COLO829 (cell line): ENCODE measurements at regions not wholly inside any gene's neighbourhood (a gene's known extent, or its start where the extent isn't known, plus 50 kb on each side); places are given as distances from the start of the nearest gene placed in this dataset.
"Not testable (repeated sequence)": the region's sequence is repeated elsewhere in the genome, so short reads cannot be mapped to it uniquely, and the experiment has no call there.

Source experiments
- DNase-seq: peaks from one replicate; pipeline ENCODE4 v3.0.0; 2012; ENCODE audit warnings: low spot score

DNA sequence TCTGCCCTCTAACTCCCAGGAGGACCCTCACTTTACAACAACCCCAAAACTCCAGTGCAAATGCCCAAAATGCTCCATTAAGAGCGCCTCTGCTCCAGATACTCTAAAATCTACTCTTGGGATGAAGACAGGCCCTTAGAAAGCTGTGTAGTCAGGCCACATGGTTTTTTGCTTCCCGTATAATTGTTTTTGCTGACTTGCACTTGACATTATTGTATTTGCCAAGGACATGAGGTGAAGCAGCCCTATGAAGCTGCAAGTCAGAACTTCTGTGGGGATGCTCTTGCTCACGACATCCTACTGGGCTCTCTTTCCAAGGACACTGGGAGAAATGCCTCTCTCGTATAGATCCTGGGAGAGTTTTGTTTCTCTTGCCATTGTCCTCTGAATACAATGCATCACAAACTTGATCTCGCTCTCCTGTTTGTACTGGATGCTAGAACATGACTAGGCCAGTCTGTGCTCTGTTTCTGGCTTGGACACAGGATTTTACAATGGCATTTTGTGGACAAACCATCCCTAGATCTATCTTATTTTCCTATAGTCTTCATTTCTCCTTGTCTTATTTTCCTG, 177.2 kb upstream of the DTNBP1 start:
- no peak for DNase-seq

DNA sequence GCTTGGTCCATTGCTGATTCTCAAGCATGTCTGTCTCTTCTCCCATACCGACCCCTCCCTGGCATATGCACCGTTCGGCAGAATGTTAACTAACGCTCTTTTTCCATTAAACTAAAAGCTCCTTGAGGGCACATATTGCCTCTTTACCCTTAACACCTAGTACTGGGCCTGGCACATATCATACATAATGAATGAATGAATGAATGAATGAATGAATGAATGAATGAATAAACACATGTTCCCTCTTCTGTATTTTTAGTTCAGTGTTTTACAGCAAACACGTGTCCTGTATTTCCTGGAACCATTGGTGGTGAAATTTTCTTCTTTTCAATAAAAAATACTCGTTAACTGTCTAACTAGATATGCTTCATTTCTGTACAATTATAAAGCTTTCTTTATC, 174.4 kb upstream of the DTNBP1 start:
- DNase-seq: no peak

DNA sequence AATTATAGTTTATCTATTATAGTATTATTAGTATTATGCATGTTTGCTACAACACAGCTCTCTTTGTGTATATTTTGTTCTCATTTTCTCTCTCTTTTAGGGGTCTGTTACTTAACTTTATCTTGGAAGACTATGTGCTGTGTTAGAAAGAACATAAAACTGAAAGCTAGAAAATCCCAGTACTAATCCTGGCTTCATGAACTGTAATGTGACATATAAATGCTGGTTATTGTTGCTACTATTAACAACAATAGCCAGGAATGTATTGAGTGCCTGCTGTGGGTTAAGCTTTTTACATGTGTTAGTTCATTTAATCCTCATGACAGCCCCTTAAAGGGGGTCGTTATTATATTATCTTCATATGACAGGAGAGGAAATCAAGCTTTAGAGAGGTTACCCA, 170.0 kb upstream of the DTNBP1 start:
- DNase-seq: no peak

DNA sequence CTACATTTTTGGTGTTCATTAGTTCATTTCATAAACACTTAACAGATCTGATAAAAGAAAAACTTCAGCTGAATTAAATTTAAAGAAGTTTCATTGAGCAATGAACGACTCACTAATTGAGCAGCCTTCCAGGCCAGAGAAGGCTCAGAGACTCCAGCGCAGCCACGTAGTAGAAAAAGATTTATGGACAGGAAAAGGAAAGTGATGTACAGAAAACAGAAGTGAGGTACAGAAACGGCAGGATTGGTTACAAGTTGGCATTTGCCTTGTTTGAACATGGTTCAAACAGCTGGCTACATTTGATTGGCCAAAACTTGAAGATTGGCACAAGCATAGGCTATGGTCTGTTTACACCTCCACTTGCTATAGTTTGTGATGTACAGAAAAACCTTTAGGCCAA, 166.3 kb upstream of the DTNBP1 start:
- no peak for DNase-seq

DNA sequence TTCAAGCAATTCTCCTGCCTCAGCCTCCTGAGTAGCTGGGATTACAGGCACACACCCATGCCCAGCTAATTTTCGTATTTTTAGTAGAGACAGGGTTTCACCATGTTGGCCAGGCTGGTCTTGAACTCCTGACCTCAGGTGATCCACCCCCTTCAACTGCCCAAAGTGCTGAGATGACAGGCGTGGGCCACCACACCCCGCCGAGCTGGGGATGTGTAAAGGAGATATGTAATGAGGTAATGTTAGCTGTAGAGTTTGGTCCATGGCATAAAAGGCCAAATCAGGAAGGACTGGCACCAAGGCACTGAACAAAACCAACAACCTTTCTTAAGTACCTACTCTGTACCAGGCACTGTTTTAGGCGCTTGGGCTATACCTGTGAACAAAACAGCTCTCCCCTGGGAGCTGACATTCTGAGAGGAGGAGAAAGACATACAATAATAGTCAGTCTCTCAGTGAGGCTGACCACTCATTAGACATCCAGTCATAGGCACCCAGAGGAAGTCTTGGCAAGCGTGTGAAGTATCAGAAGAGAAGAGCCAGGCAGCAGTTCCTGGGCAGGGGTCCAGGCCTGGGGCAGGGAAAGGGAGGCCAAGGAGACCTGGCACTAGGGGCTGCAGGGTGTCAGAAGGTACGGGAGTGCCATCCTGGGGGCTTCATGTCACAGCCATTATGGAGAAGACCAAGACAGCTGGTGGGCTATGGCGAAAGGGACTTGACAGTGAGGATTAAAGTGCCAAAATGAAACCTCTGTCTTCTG, 164.8 kb upstream of the DTNBP1 start:
- no peak for DNase-seq

DNA sequence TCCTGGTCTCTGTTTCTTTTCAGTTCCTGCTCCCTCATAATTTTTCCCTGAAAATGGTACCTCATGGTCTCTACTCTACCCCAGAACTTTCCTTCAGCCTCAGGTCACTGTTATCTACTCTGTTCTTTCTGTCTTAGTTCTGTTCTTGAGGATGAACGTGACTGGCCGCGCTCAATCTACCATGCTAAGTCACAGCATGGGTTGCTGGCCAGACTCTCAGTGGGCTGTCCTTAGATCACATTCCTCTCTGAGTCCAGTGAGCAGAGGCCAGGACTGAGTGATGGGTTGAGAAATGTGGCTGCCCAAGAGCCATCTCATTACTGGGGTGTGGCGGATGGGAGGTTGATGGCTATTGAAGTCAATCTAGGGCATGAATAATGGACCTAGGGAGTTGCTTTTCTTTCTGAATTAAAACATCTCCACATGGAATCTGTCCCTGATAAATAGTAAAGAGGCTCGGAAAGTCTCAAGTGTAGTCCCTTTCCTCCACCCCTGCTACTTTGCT, 164.0 kb upstream of the DTNBP1 start:
- no peak for DNase-seq

DNA sequence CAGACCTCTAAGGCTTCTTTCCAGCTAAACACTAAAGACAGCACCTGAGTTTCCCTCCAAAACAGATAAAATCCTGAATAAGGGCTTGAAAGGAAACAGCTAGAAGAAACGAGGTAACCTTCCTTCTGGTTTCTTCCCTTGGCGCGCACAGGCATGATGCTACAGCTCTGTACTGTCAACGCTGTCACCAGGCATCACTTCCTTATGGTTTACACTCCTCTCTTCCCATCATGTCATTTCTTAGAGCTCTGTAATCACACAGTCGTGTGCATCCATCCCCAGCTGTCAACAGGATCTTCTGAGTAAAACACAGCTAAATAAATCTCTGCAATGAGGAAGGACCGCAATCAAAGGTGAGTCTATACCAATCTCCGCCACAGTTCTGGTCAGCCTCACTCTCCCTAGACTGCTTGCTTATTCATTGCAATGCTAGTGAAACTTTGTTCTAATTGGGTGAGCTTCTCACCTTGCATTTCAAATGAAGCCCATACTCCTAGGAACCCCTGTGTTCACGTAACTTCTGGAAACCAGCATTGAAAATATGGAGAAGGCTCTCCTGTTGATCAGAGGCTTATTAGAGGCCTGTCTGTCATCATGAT, 162.6 kb upstream of the DTNBP1 start:
- DNase-seq: no peak

DNA sequence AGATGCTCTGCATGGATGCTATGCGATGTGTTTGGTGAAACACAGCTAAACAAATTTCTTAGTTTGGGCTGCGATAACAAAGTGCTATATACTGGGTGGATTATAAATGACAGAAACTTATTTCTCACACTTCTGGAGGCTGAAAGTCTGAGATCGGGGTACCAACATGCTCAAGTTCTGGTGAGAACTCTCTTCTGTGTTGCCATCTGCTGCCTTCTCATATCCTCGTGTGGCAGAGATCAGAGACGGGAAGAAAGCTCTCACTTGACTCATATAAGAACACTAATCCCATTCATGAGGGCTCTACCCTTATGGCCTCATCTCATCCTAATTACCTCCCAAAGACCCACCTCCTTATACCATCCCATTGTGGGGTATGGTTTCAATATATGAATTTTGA, 162.0 kb upstream of the DTNBP1 start:
- DNase-seq: peak; percentile 51

DNA sequence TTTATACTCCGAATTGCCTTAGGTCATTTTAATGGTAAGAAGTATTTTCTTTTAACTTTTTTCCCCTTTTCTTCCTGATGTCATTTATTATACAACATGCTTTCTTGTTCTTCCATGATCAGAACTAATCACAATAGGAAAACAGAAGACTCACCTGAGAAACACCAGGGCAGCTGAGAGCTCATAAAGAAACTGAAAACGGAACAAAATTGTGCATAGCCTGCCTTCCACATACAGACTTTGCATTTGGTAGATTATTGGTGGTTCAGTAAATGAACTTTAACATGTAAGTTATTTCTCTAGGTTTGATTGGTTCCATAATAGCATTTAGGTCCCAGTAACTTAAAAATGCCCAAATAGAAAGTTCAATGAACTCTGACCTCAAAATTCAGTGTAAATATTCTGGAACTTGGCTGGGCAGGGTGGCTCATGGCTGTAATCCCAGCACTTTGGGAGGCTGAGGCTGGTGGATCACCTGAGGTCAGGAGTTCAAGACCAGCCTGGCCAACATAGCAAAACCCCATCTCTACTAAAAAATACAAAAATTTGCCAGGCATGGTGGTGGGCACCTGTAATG, 161.1 kb upstream of the DTNBP1 start:
- DNase-seq: no peak

DNA sequence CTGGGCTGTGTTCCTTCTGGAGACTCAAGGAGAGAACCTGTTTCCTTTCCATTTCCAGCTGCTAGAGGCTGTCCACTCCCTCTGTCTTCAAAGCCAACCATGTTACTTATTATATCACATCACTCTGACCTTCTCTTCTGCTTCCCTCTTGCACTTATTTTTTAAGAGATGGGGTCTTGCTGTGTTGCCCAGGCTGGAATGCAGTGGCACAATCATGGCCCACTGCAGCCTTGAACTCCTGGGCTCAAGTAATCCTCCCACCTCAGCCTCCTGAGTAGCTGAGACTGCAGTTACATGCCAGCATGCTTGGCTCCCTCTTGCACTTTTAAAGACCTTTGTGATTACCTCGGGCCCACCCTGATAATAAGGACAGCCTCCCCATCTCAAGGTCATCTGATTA, 160.0 kb upstream of the DTNBP1 start:
- DNase-seq: no peak

DNA sequence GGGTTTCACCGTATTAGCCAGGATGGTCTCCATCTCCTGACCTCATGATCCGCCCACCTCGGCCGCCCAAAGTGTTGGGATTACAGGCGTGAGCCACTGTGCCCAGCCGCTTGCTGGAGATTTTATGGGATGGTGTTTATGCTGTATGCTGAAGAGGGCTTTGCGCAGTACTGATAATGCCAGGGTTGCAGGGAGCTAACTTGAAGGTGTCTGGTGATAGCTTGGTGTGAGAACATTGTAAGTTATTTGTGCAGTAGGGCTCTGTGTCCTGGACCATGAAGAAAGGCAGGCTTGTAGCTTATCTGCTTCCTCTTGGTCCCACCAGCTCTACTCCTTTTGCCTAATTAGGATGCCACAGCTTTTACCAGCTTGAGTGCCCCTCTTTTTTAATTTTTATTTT, 157.0 kb upstream of the DTNBP1 start:
- no peak for DNase-seq

DNA sequence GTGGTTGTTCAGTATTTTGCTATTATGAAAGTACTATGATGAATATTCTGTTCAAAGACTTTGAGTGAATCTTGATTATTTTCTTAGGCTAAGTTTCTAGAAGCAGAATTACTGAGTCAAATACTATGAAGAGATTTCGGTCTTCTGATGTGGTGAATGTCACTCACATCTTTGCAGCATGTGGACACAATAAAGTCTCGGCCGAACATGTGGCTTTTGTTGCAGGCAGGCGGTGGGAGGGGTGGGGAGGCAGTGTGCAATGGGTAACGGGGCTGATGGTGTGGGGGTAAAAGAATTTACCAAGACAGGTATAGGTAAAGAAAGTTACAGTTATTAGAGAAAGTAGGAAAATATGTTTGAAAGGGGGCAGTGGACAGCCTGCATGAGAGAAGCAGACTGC, 156.4 kb upstream of the DTNBP1 start:
- DNase-seq: no peak

DNA sequence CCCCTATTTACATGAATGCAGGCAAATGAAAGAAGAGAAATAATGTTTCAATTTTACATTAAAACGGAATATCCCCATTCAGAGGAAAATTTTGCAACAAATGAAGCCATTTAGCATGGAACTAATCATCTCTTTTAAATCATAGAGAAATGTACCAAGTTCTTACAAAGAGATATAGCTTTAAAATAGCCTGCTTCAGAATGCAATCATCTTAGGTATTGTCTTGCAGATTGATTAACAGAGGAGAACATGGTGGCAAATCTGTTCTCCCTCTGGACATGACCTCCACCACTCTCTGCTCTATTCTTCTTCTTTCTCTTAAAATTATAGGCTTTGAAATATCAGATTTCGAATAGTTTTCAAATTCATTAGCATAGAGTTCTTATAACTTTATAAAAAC, 155.7 kb upstream of the DTNBP1 start:
- DNase-seq: no peak

DNA sequence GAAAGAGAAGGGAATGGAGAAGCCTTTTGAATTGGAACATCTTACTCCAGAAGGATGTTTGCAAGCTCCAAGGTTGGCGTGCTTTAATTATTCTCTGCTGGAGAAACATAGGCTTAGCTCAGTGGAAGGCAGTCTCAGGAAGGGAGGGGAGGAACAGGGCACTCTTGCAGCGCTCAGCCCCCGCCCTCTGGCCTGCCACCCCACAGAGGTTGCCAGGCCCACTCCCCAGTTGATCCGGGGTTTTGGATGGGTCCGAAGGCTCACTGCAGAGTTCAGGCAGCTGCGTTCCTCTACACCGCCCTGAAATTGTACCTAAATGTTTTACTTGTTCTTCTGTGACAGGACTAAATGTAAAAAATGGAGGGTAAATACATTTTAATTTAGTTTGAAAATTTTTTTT, 155.2 kb upstream of the DTNBP1 start:
- DNase-seq: no peak

DNA sequence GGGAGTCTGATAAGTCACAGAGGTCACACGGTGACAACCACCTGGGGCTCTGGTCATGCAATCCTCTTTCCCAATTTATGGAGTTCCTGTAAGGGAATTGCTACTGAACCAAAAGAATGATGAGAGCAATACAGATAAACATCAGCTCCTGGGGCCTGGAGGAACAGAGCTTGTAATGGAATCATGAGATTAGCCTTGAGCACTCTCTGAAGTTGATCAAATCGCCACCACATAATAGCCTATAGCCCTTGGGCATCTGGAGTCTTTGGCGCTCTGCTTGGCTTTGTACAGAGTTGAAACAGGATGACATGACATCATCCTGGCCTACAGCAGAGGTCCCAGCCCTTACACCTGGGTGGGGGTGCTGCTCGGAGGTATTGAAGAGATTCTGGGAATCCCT, 154.3 kb upstream of the DTNBP1 start:
- DNase-seq: no peak

DNA sequence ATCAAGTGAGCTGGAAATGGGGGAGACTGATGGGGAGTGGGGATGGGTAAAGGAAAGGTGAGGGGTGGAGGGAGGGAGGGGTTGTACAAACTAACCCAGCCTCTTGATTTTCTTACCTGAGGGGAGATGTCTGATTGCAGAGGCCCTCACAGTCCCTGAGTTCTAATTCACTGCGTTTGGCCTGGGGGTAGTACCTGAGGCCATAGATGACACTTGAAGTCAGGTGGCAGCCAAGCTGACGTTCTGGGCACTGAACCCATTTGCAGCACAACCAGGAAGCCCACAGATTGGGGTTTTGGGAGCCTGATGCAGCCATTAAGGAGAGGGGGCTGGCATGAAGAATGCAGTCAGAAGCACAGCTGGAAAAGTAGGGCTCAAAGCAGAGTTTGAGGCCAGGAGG, 153.8 kb upstream of the DTNBP1 start:
- DNase-seq: no peak

DNA sequence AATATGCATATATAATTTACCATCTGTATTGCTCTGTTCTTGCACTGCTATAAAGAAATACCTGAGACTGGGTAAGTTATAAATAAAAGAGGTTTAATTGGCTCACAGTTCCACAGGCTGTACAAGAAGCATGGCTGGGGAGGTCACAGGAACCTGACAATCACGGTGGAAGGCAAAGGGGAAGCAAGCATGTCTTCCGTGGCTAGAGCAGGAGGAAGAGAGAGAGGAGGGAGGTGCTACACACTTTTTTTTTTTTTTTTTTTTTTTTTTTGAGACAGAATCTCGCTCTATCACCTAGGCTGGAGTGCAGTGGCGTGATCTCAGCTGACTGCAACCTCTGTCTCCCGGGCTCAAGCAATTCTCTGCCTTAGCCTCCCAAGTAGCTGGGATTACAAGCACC, 150.9 kb upstream of the DTNBP1 start:
- DNase-seq: not testable (repeated sequence)

DNA sequence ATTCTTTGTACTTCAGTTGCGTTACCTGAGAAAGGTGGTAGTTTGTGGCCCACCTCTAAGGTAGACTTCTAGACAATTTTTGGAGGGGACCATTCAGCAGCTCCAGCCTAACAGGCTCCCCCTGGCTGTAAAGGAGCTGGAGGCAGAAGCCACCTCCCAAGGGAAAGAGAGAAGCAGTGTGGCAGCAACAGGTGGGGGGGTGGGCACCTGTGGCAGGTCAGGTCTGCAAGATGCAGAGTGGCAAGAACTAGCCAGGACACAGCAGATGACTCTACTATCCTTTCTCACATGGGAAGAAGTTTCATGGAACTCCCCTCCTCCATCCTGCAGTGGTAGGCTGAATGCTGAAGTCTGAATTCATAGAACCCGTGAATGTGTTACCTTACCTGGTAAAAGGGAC, 148.3 kb upstream of the DTNBP1 start:
- DNase-seq: no peak

DNA sequence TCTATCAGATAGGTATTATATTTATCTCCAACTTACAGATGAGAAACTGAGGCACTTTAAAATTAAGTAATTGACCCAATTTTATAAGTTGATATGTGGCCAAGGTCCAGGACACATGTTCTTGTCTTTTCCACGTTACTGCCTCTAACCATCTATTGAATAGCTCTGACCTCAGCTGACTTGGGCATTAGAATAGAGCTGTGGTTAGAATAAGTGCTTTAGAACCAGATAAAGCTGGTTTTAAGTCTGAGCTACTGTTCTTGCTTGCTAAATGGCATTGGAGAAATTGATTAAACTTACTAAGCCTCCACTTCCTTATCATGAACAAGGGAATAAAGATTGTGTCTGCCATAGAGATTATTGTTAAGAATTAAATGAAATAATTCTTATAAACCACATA, 147.8 kb upstream of the DTNBP1 start:
- no peak for DNase-seq

DNA sequence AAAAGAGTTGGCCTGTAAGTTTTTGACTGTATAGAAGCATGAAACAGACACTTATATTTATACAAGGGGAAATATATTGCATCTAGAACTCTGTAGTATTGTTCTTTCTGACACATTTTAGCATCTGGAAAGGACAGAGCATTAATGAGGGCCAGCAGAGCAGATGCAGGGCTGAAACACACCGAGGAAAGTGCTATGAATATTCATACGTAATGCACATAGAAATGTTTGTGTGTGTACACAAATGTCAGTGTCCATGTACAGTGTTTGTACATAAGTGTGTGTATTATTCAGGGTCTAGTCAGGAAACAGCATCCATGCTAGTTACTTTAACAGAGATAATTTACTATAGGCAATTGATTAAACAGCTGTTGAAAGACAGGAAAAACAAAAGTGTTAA, 146.5 kb upstream of the DTNBP1 start:
- no peak for DNase-seq

DNA sequence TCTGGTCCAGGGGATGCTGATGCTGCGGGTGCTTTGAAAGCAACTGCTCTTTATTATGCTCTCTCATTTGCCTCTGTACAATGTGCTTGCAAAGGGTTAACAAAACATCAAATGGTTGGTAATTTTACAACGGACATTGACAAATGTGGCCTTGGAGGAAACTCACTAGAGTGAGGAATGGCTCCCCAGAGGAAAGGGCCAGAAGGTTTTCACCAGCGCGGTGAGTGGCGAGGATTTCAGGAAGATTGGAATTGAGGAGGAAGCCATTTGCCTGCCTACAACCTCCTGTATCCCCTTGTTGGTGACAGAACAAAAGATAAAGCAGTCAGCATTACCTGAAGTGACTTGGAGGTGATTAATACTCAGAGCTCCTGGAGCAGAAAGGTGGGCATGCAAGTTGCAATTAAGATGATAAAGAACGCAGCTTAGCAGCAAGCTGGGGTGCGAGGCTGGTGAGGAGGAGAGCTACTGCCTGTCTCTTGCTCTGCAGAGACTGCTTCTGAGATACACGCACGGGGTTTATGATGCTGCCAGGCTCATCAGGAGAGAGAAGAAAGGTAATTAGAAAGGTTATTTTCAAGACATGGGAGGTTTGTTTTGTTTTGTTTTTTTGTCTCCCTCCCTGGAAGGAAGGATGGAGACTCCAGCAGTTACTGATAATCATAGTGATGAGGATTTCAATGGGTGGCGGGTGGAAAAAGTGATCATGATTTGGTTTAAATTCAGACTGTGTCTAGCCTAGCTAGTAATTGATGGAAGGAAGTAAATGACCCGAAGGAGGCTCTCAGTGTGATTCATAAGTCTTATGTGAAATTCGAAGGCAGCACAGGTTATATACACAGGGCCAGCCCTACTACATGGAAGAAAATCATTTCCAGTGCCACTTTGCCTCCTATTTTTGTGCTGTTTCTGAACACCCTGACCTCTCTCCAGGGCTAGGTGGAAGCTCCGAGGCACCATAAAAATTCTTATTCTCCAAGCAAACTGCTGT, 141.6 kb upstream of the DTNBP1 start:
- no peak for DNase-seq

DNA sequence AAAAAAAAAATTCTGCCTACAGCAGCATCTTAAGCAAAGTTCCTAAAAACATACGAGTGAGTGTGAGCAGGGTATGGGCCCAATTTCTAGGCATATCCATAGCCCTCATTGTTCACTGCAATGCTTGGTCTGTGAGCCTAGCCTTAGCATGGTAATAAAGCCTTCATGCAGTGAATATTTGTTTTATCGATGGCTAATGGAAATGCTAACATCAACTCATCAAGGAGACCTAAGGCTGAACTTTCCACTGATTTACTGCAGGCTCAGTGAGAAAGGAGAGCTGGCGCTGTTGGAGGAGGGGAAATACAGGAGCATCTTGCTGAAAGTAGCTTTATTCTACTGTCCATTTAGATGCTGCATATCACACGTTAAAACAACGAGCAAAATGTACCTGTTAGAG, 139.6 kb upstream of the DTNBP1 start:
- no peak for DNase-seq
